Fibroblast of the aortic adventitia (primary cell): ENCODE measurements at regions not wholly inside any gene's neighbourhood (a gene's known extent, or its start where the extent isn't known, plus 50 kb on each side); places are given as distances from the start of the nearest gene placed in this dataset.

Experiments
- DNase-seq: peaks from one replicate; pipeline ENCODE4 v3.0.0-alpha.2; 2010; ENCODE audit warnings: low read depth
- H3K4me3 ChIP-seq: 2 replicates; pipeline ENCODE4 v1.5.1; 2011; ENCODE audit warnings: low read depth, mild to moderate bottlenecking, control low read depth, low read length, moderate library complexity
- TF ChIP-seq, protein P1 (sequence below): IDR thresholded peaks from 2 replicates; pipeline ENCODE4 v1.5.1; 2011; ENCODE audit warnings: mild to moderate bottlenecking, low read length, control low read depth, inconsistent platforms; ENCODE audit not compliant: insufficient read depth

DNA sequence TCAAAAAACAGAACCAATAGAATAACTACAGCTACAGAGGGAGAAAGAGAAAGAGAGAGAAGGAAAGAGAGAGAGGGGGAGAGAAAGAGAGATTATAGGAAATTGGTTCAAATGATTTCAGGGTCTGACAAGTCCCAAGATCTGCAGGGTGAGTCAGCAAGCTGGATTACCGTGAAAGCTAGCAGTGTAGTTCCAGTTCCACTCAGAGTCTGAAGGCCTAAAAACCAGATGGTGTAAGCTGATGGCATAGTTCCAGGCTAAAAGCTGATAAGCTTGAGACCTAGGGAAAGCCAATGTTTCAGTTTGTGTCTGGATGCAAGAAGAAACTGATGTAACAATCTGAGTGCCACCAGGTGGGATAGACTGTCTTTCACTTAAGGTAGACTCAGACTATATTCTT lies 397.7 kb downstream of the TRIB2 start:
- H3K4me3 ChIP-seq = no peak overlapping the region
- TF ChIP-seq, protein P1, sequence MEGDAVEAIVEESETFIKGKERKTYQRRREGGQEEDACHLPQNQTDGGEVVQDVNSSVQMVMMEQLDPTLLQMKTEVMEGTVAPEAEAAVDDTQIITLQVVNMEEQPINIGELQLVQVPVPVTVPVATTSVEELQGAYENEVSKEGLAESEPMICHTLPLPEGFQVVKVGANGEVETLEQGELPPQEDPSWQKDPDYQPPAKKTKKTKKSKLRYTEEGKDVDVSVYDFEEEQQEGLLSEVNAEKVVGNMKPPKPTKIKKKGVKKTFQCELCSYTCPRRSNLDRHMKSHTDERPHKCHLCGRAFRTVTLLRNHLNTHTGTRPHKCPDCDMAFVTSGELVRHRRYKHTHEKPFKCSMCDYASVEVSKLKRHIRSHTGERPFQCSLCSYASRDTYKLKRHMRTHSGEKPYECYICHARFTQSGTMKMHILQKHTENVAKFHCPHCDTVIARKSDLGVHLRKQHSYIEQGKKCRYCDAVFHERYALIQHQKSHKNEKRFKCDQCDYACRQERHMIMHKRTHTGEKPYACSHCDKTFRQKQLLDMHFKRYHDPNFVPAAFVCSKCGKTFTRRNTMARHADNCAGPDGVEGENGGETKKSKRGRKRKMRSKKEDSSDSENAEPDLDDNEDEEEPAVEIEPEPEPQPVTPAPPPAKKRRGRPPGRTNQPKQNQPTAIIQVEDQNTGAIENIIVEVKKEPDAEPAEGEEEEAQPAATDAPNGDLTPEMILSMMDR = no peak
- DNase-seq = peak; percentile 30

- H3K4me3 ChIP-seq = no peak overlapping the region
- no peak for DNase-seq
- TF ChIP-seq, protein P1 = no peak
Observed at GRCh38 chr2:13115643-13116042, 398.9 kb downstream of the TRIB2 start.

GRCh38 chr2:13121096-13121495 lies 404.4 kb downstream of the TRIB2 start:
- no peak for DNase-seq
- TF ChIP-seq, protein P1 = no peak
- H3K4me3 ChIP-seq = no peak overlapping the region

DNA sequence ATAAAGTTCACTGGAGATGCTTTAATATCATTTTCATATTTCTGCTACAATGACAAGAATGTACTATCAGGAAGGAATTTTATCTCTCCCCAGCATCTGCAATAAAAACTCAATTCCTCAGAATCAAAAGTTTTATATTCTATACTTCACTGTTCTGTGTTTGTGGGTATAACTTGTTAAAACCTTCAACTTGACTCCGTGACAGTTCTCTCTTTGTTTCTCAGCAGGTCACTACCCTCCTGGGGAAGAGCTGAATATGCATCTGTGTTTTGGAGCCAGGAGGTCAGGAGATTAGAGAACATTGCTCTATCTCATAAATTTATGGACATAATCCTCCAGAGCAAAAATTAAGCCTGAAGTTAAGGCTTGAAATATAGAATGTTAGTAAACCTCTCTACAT lies 411.4 kb downstream of the TRIB2 start:
- TF ChIP-seq, protein P1 = no peak
- no peak for DNase-seq

GRCh38 chr2:13135369-13135768 lies 418.6 kb downstream of the TRIB2 start:
- no peak overlapping the region for H3K4me3 ChIP-seq
- no peak for DNase-seq
- TF ChIP-seq, protein P1 = no peak

More for the DNA sequence above, 411.4 kb downstream of the TRIB2 start:
- H3K4me3 ChIP-seq = no peak overlapping the region

DNA sequence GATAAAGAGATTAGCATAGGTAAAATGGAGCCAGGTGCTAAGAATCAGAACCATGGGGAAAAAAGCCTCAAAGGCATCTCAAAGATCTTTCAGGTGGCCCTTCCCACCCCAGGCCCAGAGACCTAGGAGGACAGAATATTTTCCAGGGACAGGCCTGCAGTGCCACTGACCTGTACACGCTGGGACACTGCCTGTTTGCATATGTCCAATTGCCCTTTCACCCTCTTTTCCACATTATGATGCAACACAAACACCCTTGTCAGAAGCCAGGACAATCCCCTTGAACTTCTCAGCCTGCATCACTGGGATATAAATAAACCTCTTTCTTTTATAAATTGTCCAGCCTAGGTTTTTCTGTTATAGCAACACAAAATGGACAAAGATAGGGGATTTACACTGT lies 419.1 kb downstream of the TRIB2 start:
- TF ChIP-seq, protein P1 = no peak

GRCh38 chr2:13137679-13138078 lies 420.9 kb downstream of the TRIB2 start:
- no peak overlapping the region for H3K4me3 ChIP-seq
- TF ChIP-seq, protein P1 = no peak
- no peak for DNase-seq

More for the DNA sequence above, 419.1 kb downstream of the TRIB2 start:
- no peak for DNase-seq
- H3K4me3 ChIP-seq = no peak overlapping the region
